ENCODE measurements at regions not wholly inside any gene's neighbourhood (a gene's known extent, or its start where the extent isn't known, plus 50 kb on each side); places are given as distances from the start of the nearest gene placed in this dataset.

DNA sequence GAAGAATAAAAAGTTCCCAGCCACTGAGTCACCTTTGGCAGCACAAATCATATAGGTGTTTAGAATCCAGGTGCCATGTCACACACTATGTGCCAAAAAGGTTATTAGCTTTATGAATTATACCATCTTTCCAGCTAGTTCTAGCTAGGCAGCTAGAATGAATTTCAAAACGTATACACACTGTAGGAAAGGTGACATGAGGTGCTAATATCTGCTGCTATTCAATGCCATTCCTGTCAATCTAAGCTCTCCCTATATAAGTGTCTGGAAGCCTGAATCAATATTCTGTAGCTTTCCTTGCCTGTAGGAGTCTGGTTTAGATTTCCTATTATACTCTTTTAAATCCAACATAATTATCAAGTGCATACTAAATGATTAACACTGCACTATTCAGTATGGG, 868.6 kb downstream of the GATA3 start:
- in situ Hi-C loops (cut with MboI; ENCODE audit: low sequenced_read_pairs), result no loop called here

- in situ Hi-C loops (cut with MboI; ENCODE audit: low sequenced_read_pairs), result no loop called here
Observed at GRCh38 chr10:8927705-8928104, 873.2 kb downstream of the GATA3 start.

- in situ Hi-C loops (cut with MboI; ENCODE audit: low sequenced_read_pairs), result no loop called here
Observed at GRCh38 chr10:8946451-8946850, 892.0 kb downstream of the GATA3 start.

DNA sequence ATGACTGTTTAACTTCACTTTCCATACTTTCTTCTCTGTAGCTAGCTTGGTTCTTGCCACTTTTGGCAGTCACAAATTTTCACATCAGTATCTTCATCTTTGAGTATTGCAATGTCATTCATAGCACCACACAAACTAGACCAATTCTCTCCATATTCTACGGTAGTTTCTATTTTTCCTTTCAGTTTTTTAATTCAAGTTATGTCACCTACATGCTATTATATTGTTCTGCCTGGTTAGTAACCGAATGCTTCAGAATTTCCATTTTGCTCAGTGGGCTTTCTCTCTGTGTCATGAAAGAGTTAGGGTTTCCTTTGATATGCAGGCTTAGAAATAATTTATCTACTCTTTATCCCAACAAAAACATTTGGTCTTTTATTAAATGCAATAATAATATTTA, 896.5 kb downstream of the GATA3 start:
- in situ Hi-C loops (cut with MboI; ENCODE audit: low sequenced_read_pairs), result no loop called here

DNA sequence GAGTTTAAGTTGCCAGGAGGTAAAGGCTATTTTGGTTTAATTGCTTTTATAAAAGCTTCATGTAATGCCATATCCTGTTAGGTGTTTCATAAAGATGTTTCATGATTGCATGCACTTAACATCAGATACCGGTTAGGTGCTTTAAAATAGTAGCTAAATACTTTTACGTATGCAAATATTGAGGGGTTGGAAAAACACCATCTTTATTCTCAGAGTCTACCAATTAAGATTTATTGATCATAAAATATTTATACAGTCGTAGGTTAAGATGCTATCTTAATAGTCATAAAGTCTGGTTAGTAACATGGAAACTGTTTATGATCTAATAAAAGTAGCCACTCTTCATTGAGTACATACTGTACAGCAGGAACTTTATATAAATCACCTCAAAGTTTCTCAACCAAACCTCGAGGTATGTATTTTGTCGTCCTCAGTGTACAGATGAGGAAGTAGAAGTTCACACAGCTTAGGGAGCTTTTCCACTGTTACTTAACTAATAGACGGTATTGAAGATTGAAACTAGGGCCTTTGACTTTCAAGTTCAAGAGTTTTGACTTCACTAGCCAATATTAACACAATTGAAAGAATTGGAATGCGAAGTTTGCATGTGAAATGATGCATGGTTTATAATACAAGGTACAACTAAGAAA, 897.1 kb downstream of the GATA3 start:
- in situ Hi-C loops (cut with MboI; ENCODE audit: low sequenced_read_pairs), result no loop called here

DNA sequence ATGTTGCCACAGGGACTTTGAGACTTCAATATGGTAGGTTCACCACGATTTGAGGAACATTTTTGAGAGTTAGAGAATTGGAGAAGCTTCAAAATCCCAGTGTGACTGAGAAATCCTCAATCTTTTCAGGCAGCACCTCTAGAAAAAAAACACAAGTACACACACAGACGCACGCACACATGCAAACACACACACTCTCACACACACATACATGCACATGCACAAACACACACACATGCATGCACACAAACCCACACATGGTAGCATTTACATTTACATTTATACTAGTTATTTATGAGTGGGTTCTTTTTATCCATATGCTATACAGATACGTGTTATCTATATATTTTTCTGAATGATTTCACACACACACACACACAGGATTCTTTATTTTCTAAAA, 901.9 kb downstream of the GATA3 start:
- in situ Hi-C loops (cut with MboI; ENCODE audit: low sequenced_read_pairs), result no loop called here

DNA sequence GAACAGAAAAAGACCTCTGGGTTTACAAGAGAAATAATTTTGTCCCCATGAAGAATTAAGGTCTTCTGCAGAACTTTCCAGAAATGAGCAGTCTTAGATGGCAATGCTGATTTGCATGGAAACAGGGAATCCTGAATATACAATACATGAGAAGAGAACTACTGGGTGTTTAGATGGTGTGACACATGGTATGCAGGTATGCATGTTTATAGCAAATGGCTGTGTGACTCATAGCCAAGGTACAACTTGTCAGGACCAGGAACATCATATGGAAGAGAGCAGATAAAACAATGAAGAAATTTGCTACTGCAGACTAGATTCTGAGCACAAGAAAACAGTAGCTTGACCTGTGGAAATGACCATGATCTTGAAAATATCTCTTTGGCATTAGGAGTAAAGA, 907.8 kb downstream of the GATA3 start:
- in situ Hi-C loops (cut with MboI; ENCODE audit: low sequenced_read_pairs), result no loop called here

GRCh38 chr10:8967061-8967460, 912.6 kb downstream of the GATA3 start:
- in situ Hi-C loops (cut with MboI; ENCODE audit: low sequenced_read_pairs), result no loop called here

GRCh38 chr10:8969853-8970252, 915.4 kb downstream of the GATA3 start:
- in situ Hi-C loops (cut with MboI; ENCODE audit: low sequenced_read_pairs), result no loop called here

- in situ Hi-C loops (cut with MboI; ENCODE audit: low sequenced_read_pairs), result no loop called here
Observed at GRCh38 chr10:8975535-8975934, 921.0 kb downstream of the GATA3 start.

DNA sequence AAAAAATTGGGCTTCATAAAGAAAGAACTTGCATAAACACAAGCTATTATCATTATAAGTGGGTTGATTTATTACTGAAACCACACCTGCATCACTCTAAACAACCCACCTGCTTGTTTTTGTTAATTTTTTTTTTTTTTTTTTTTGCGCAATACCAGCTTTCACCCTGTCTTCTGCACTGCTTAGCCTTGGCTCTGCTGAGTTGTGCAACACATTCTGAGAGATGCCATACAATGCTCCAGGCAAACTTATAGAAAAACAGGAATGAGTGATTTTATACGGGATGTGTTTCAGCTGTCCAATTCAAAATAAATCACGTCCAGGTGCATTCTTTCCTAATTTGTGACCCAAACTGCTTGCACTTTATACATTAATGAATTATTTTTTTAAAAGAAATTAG, 923.6 kb downstream of the GATA3 start:
- in situ Hi-C loops (cut with MboI; ENCODE audit: low sequenced_read_pairs), result no loop called here

- in situ Hi-C loops (cut with MboI; ENCODE audit: low sequenced_read_pairs), result no loop called here
Observed at GRCh38 chr10:8979976-8980375, 925.5 kb downstream of the GATA3 start.

DNA sequence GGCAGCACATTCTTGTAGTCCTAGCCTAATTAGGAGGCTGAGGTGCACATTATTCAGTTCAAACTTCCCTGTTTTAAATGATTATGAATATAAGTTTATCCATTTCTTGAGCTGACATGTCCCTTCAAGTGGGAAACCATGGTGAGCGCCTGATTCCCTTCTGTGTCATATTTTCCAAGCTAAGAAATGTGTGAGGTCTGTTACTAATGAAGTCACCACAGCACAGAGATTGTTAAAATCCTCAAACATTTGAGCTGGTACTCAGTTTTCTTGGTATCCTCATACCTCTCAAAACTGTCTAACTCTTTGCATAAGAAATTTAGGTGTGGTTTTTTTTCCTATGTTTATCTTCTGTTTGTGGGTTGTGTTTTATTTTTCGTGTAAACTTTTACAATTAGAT, 926.8 kb downstream of the GATA3 start:
- in situ Hi-C loops (cut with MboI; ENCODE audit: low sequenced_read_pairs), result no loop called here

DNA sequence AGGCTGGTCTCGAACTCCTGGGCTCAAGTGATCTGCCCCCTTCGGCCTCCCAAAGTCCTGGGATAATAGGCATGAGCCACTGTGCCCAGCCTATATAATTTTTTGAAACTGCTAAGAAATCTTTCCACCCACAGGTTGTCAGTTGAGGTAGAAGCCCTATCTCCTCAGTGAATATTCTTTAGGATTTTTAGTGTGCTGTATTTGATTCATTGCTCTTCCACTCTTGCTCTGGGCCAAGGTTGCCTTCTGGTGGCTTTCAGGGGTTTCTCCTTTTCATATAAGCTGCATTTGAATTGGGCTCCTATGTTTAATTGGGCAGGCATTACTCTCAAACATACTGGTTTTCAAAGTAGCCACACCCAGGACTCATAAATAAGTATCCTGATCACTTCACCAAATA, 931.2 kb downstream of the GATA3 start:
- in situ Hi-C loops (cut with MboI; ENCODE audit: low sequenced_read_pairs), result no loop called here

GRCh38 chr10:8986975-8987374, 932.5 kb downstream of the GATA3 start:
- in situ Hi-C loops (cut with MboI; ENCODE audit: low sequenced_read_pairs), result no loop called here

- in situ Hi-C loops (cut with MboI; ENCODE audit: low sequenced_read_pairs), result no loop called here
Observed at GRCh38 chr10:8987712-8988111, 933.2 kb downstream of the GATA3 start.

DNA sequence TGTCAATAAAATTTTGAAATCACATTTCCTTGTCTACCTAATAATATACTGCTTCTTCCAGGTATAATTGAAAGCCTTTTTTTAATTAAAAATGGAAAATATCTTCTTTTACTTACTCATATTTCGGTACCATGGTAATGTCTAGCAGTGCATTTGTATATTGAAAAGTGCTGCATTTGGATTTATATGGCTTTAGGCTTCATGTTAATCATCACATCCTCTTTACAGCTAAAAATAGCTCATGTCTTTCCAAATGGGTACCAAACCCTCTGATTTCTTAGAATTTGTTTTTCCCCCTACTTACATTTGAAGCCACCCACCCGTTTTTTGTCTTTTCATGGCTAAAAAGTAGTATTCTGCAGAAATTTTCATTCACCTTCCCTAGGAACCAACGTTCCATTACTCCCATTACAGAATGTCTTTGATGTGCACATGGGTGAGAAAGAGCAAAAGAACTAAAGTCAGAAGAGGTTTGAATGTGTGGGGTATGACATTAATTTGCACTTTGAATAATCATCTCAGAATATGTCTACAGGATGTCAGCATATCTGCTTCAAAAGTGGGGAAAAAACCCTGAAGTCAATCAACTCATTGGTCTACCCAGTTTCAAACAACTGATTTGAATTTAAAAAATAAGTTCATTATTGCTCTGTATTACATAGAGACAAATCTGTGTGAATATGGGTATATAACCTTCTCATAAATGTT, 935.9 kb downstream of the GATA3 start:
- in situ Hi-C loops (cut with MboI; ENCODE audit: low sequenced_read_pairs), result no loop called here

- in situ Hi-C loops (cut with MboI; ENCODE audit: low sequenced_read_pairs), result no loop called here
Observed at GRCh38 chr10:8992009-8992408, 937.5 kb downstream of the GATA3 start.

- in situ Hi-C loops (cut with MboI; ENCODE audit: low sequenced_read_pairs), result no loop called here
Observed at GRCh38 chr10:8993864-8994263, 939.4 kb downstream of the GATA3 start.

DNA sequence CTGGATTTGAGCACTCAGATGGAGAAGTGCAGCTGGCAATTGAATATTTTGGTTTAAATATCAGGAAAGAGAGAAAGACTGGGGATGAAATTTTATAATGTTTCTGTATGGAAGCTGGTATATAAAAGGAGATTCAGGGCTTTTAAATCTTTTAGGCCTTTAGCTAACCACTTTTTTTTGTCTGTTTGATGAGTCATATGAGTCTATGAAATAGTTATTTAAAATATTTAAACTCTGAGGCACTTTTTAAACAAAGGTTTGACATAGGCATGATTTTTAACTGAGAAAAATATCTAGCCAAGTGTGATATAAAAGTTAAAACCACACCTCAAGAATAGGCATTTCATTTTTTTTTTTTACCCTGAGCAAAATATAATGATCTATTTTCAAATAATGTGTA, 944.3 kb downstream of the GATA3 start:
- in situ Hi-C loops (cut with MboI; ENCODE audit: low sequenced_read_pairs), result no loop called here

- in situ Hi-C loops (cut with MboI; ENCODE audit: low sequenced_read_pairs), result no loop called here
Observed at GRCh38 chr10:9003122-9003521, 948.6 kb downstream of the GATA3 start.

DNA sequence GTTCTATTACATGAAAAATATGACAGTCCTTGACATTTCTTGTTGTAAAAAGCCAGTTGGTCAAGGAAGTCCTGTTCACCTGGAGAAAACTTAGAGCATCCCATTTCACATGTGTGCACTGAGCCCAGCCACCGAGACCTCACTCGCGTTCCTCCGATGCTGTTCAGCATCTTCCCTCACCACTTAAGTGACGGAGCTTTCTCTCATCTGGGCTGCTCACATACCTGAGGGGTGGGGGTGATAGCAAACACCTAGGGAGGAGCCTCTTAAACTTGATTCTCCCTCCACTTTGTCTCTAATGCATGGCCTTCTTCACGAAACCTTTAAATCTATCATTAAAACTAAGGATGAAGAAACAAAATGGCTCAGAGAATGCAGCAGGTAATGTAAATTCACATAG, 950.2 kb downstream of the GATA3 start:
- in situ Hi-C loops (cut with MboI; ENCODE audit: low sequenced_read_pairs), result no loop called here

DNA sequence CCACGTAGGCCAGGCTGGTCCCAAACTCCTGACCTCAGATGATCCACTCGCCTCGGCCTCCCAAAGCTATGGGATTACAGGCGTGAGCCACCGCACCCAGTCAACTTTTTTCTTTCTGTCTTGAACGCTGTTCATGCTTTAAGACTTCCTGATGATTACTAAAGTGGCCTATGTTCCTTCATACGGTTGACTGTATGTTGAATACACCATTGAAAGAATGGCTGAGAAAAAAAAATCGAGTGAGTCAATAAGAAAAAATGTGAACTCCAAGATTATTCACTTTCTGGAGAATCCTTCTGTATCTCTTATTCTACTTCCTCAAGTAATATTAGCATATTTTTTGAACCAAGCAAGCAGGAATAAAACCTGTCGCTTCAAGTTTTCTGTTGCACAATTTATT, 955.0 kb downstream of the GATA3 start:
- in situ Hi-C loops (cut with MboI; ENCODE audit: low sequenced_read_pairs), result no loop called here

Measured in HL-60/S4 treated with retinoic acid at 250 ng/mL for 4 days and 3 days (cell line).